MM.1S (cell line): ENCODE measurements at regions not wholly inside any gene's neighbourhood (a gene's known extent, or its start where the extent isn't known, plus 50 kb on each side); places are given as distances from the start of the nearest gene placed in this dataset.

Experiments
- DNase-seq: peaks from one replicate; pipeline ENCODE4 v3.0.0-alpha.2; 2015
- H2AFZ ChIP-seq: fragments of 300-600 bp; sonication (generic); 2 replicates; pipeline ENCODE4 v1.6.0; 2016; ENCODE audit warnings: antibody characterized with exemption, low read length
- H3F3A ChIP-seq: fragments of 300-600 bp; sonication (generic); 2 replicates; pipeline ENCODE4 v1.6.1; 2016; ENCODE audit warnings: mild to moderate bottlenecking, antibody characterized with exemption, low read length, moderate library complexity, mixed read lengths; ENCODE audit not compliant: insufficient read depth
- H3K27ac ChIP-seq: fragments of 300-600 bp; sonication (generic); 2 replicates; pipeline ENCODE4 v1.5.1; 2016; ENCODE audit warnings: mild to moderate bottlenecking, low read length
- H3K27me3 ChIP-seq: fragments of 300-600 bp; sonication (generic); replicated peaks from 2 replicates; pipeline ENCODE4 v1.6.0; 2016; ENCODE audit warnings: low read length; ENCODE audit not compliant: insufficient read depth
- H3K36me3 ChIP-seq: fragments of 300-600 bp; sonication (generic); replicated peaks from 2 replicates; pipeline ENCODE4 v1.6.1; 2016; ENCODE audit warnings: mild to moderate bottlenecking, low read length, mixed read lengths; ENCODE audit not compliant: insufficient read depth
- H3K4me1 ChIP-seq: fragments of 300-600 bp; sonication (generic); 2 replicates; pipeline ENCODE4 v1.6.1; 2016; ENCODE audit warnings: low read length, mixed read lengths
- H3K4me2 ChIP-seq: fragments of 300-600 bp; sonication (generic); 2 replicates; pipeline ENCODE4 v1.6.0; 2016; ENCODE audit warnings: low read depth, low read length
- H3K4me3 ChIP-seq: fragments of 300-600 bp; sonication (generic); 2 replicates; pipeline ENCODE4 v1.5.1; 2016; ENCODE audit warnings: low read length, mixed read lengths
- H3K79me2 ChIP-seq: fragments of 300-600 bp; sonication (generic); 2 replicates; pipeline ENCODE4 v1.6.1; 2016; ENCODE audit warnings: mixed run types, low read length, mixed read lengths
- H3K9ac ChIP-seq: fragments of 300-600 bp; sonication (generic); 2 replicates; pipeline ENCODE4 v1.6.1; 2016; ENCODE audit warnings: low read length, mixed read lengths
- H3K9me2 ChIP-seq: fragments of 300-600 bp; sonication (generic); replicated peaks from 2 replicates; pipeline ENCODE4 v1.6.1; 2016; ENCODE audit warnings: mild to moderate bottlenecking, low read length, mixed read lengths; ENCODE audit not compliant: insufficient read depth
- H3K9me3 ChIP-seq: fragments of 300-600 bp; sonication (generic); replicated peaks from 2 replicates; pipeline ENCODE4 v1.6.1; 2016; ENCODE audit warnings: mild to moderate bottlenecking, low read length, mixed read lengths; ENCODE audit not compliant: insufficient read depth
- H4K20me1 ChIP-seq: fragments of 300-600 bp; sonication (generic); 2 replicates; pipeline ENCODE4 v1.6.1; 2016; ENCODE audit warnings: mild to moderate bottlenecking, low read length, moderate library complexity, mixed read lengths; ENCODE audit not compliant: insufficient read depth
- EZH2 ChIP-seq: fragments of 300-600 bp; sonication (generic); optimal IDR thresholded peaks from 2 replicates; pipeline ENCODE3; 2017; ENCODE audit warnings: low read depth, mild to moderate bottlenecking, antibody characterized with exemption, low read length, mixed read lengths
- EZH2phosphoT487 ChIP-seq: fragments of 300-600 bp; sonication (generic); IDR thresholded peaks from 2 replicates; pipeline ENCODE4 v1.6.1; 2018; ENCODE audit warnings: antibody characterized with exemption, low read length
- TF ChIP-seq, protein P1 (sequence below): fragments of 300-600 bp; sonication (generic); IDR thresholded peaks from 2 replicates; pipeline ENCODE4 v1.5.1; 2016; ENCODE audit warnings: antibody characterized with exemption, low read length, mixed read lengths

DNA sequence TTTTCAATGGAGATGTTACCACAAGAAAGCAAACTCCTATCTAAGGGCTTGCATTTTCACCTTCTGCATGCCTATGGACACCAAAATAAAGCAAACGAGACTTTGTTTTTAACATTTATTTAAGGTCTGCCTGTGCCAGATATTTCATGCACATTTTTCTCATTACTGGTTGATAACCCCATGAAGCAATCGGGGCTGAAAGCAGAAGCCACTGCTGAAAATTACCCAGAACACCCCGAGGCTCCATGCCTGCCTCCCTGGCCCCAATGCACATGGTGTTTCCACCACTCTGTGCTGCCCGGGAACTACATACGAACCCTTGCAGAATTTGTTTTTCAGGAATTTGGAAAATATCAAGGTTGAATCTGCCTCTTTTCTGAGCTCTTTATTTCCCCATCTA lies 240.1 kb downstream of the NR2F1-AS1 start:
- no peaks in the 10 kb centered on the region for H4K20me1 ChIP-seq
- H3K9ac ChIP-seq, result no peak overlapping the region
- no peaks in the 10 kb centered on the region for H3K27me3 ChIP-seq
- no peaks in the 10 kb centered on the region for H3K9me3 ChIP-seq
- no peak overlapping the region for H3K4me3 ChIP-seq
- H3K4me2 ChIP-seq, result no peak overlapping the region
- no peak overlapping the region for H3K27ac ChIP-seq
- TF ChIP-seq EZH2 (no peak), EZH2phosphoT487 (no peak)
- TF ChIP-seq, protein P1, sequence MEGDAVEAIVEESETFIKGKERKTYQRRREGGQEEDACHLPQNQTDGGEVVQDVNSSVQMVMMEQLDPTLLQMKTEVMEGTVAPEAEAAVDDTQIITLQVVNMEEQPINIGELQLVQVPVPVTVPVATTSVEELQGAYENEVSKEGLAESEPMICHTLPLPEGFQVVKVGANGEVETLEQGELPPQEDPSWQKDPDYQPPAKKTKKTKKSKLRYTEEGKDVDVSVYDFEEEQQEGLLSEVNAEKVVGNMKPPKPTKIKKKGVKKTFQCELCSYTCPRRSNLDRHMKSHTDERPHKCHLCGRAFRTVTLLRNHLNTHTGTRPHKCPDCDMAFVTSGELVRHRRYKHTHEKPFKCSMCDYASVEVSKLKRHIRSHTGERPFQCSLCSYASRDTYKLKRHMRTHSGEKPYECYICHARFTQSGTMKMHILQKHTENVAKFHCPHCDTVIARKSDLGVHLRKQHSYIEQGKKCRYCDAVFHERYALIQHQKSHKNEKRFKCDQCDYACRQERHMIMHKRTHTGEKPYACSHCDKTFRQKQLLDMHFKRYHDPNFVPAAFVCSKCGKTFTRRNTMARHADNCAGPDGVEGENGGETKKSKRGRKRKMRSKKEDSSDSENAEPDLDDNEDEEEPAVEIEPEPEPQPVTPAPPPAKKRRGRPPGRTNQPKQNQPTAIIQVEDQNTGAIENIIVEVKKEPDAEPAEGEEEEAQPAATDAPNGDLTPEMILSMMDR, result no peak
- no peaks in the 10 kb centered on the region for H3K9me2 ChIP-seq
- 0 out of 2 replicates have a peak, but pooled peaks cover 3% of the 10 kb centered on the region for H3F3A ChIP-seq
- no peak overlapping the region for H2AFZ ChIP-seq
- H3K4me1 ChIP-seq, result no peaks in the 10 kb centered on the region
- H3K79me2 ChIP-seq, result no peaks in the 10 kb centered on the region
- H3K36me3 ChIP-seq, result no peaks in the 10 kb centered on the region
- no peak for DNase-seq

DNA sequence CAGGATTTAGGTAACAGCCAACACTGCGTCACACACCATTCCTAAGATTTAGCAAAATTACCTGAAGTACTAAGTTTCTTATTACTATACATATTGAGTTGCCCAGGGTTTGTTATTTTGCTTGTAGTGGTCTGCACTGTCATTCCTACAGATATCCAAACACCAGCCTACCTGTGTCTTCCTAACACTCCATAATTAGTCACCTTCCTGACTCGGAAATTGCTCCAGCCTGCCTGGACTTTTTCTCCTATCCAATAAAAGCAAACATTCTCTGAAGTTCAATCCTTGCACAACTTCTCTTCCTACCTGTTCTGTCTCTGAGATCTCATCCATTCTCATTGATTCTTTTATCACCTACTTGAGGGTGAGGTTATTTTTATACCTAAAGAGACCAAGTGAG lies 243.9 kb downstream of the NR2F1-AS1 start:
- Histone ChIP-seq H2AFZ (no peak overlapping the region), H4K20me1 (no peaks in the 10 kb centered on the region), H3K4me1 (no peaks in the 10 kb centered on the region), H3F3A (no peaks in the 10 kb centered on the region), H3K27me3 (no peaks in the 10 kb centered on the region), H3K79me2 (no peaks in the 10 kb centered on the region), H3K36me3 (no peaks in the 10 kb centered on the region), H3K4me3 (no peak overlapping the region), H3K4me2 (no peak overlapping the region), H3K27ac (no peak overlapping the region), H3K9me2 (no peaks in the 10 kb centered on the region), H3K9ac (no peak overlapping the region), H3K9me3 (no peaks in the 10 kb centered on the region)
- TF ChIP-seq, protein P1, result no peak
- TF ChIP-seq EZH2, result no peak
- TF ChIP-seq EZH2phosphoT487, result no peak
- no peak for DNase-seq

DNA sequence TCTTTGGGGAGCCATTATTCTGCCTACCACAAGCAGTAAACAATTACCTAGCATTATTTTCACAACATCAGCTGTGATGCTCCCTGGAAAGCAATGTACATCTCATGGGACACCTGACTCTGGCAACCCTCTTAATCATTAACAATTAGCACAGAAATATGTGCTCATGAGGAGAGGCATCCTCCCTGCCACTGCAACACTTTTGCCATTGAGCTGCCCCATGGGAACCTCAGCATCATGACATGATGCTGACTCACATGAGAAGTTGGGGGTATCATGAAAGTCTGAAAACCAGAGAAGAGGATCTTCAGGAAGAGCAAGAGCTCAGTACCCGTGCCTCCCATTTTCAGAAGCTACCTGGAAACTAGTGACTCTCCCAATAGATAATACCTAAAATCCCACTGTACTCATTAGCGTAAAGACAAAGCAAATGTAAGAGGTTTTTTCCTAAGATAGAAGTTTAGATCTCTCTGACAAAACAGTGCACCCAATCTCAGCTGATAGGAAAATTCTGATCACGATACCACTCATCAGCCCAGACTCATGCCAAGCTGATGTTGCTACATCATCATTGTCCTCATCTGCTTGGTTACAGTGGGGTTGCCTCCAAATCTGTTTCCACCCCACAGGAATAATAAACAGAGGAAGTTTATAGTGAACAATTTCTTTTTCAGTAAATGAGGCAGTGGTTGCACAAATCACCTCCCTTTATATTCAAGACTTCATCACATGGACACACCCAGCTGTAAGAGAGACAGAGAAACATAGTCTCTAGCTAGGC lies 244.5 kb downstream of the NR2F1-AS1 start:
- no peak for TF ChIP-seq EZH2
- TF ChIP-seq, protein P1, result no peak
- TF ChIP-seq EZH2phosphoT487, result no peak
- Histone ChIP-seq H3K9me2 (no peaks in the 10 kb centered on the region), H3K36me3 (no peaks in the 10 kb centered on the region), H3K9me3 (no peaks in the 10 kb centered on the region), H3K79me2 (no peaks in the 10 kb centered on the region), H3K4me1 (no peaks in the 10 kb centered on the region), H4K20me1 (no peaks in the 10 kb centered on the region), H3K4me3 (no peak overlapping the region), H3K4me2 (no peak overlapping the region), H3F3A (no peaks in the 10 kb centered on the region), H3K27ac (no peak overlapping the region), H3K9ac (no peak overlapping the region), H3K27me3 (no peaks in the 10 kb centered on the region), H2AFZ (no peak overlapping the region)
- no peak for DNase-seq
